NCI-H748 (cell line): ENCODE measurements at regions not wholly inside any gene's neighbourhood (a gene's known extent, or its start where the extent isn't known, plus 50 kb on each side); places are given as distances from the start of the nearest gene placed in this dataset.
"Not testable (repeated sequence)": the region's sequence is repeated elsewhere in the genome, so short reads cannot be mapped to it uniquely, and the experiment has no call there.

Experiments
- DNase-seq: peaks from one replicate; lab custom pipeline; 2025; ENCODE audit not compliant: unreplicated experiment; lab: John Stamatoyannopoulos, UW

DNA sequence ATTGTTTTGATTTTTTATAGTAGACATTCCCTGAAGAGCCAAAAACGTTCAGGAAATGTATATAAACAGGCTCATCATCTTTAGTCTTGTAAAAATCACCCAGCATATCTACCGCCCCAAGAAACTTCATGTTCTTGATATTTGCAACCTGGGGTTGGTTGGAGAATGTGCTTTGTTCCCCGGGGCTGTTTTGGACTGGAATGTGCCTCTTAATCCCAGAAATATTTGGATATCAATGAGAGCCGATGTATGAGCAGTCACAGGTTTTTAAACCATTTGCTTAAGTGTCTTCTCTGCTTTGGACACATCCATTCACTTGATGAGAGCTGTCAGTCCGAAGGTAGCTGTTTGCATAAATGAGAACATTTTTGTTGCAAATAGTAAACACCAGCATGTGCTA, 449.7 kb downstream of the PCDH7 start:
- DNase-seq: no peak

DNA sequence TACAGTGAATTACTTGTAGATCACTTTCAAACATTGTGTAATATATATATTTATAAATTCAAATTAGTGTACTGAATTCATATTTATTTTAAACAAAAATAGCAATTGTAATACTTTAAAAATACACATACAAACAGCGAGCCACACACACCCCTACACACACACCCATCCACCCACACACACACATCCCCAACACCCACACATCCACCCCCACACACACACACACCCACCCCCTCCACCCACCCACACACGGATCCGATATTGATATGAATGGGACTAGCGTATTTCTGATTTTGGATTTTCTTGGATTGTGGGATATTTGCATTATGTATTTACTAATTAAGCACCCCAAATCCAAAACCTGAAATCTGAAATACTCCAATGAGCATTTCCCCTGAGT, 451.2 kb downstream of the PCDH7 start:
- DNase-seq: no peak

DNA sequence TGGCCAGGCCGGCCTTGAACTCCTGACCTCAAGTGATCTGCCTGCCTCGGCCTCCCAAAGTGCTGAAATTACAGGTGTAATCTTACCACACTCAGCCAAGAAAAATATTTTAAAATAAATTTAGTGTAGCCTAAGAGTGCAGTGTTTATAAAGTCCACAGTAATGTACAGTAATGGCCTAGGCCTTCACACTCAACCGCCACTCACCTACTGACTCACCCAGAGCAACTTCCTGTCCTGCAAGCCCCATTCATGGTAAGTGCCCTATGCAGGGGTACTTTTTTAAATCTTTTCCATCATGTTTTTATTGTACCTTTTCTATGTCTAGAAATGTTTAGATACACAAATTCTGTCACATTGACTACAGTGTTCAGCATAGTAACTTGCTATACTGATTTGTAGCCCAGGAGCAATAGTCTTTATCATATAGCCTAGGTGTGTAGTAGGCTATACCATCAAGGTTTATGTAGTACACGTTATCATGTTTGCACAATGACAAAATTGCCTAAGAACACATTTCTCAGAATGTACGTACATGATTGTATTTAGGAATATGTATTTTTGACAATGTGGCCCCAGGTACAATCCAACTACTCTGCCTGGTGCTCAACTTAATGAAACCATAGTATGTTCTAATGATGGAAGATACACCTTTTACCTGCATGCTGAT, 455.2 kb downstream of the PCDH7 start:
- DNase-seq: no peak

DNA sequence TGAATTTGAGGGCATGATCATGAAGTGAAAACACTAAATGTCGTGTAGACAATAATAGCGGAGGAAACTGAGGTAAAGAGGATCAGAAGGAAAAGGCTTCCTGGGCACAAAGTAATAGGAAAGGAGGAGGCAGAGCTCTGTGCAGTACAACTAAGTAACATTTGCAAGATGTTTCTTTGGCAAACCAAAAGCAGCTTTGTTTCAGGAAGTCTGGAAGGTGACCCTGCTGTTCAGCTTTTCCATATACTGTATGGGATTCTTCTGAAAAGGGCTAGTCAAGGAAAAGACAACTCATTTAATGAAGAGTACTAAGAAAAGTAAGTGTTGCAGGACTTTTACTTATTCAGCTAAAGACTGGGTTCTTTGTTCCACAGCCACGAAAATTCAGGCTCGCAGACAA, 463.1 kb downstream of the PCDH7 start:
- no peak for DNase-seq

DNA sequence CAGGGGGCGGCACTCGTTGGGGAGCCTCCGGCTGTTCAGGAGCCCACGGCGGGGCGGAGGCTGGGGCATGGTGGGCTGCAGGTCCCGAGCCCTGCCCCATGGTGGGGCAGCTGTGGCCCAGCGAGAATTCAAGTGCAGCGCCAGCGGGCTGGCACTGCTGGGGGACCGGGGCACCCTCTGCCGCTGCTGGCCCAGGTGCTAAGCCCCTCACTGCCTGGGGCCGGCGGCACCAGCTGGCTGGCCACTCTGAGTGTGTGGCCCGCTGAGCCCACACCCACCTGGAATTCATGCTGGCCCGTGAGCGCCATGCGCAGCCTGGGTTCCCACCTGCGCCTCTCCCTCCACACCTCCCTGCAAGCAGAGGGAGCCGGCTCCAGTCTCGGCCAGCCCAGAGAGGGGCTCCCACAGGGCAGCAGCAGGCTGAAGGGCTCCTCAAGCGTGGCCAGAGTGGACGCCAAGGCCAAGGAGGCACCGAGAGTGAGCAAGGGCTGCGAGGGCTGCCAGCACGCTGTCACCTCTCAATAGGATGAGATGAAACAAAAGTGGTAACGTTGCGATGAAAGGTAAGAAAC, 464.9 kb downstream of the PCDH7 start:
- DNase-seq: no peak

DNA sequence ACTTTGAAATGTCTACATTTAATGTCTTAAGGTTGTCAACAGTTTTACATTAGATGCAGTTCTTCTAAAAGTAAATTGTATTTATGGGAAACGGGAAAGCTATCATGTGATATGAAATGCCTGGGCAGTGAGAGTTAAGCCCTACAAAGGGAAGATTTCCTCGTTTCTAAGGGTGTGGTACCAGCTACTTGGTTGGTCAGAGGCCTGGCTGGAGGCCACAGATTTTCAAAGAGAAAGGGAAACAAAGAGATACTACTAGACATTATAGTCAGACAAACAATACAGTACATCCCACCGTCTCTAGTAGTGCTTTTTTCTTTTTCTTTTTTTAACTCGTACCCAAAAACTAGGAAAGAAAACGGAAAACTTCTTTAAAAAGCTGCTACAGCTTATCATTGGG, 467.8 kb downstream of the PCDH7 start:
- peak; percentile 31 for DNase-seq

DNA sequence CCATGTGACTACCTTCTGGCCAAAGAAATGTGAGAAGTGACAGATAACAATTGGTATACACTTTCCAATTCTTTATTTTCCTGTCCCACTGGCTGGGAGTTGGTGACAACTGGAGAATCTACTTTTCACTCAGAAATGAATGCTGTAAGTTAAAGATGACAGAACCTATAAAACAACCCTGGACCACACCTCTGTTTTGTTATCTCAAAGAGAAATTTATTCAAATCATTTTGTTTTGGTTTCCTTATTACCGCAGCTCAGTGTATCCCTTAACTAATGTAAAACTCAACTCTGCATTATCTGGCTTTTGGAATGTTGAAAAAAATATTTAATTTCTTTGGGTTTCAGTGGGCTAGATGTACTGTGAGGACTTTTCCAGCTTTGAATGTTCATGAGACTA, 469.8 kb downstream of the PCDH7 start:
- DNase-seq: no peak

DNA sequence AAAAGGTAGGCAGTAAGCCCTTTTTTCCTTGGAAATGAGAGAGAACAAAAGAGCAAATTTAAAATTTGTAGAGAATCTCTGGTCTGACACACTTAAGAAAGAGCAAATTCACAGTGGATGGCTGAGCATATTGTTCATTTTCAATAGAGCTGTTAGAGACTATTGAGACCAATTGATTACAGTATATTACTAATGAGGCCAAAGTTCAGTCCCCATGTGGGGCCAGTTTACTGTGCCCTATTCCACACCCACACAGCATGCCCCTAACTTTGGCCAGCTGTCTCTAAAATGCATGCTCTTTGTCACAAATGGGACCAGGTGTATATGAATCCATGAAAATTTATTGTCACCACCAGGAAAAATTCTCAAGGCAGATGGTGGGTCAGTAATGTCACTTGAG, 470.5 kb downstream of the PCDH7 start:
- DNase-seq: peak; percentile 34

DNA sequence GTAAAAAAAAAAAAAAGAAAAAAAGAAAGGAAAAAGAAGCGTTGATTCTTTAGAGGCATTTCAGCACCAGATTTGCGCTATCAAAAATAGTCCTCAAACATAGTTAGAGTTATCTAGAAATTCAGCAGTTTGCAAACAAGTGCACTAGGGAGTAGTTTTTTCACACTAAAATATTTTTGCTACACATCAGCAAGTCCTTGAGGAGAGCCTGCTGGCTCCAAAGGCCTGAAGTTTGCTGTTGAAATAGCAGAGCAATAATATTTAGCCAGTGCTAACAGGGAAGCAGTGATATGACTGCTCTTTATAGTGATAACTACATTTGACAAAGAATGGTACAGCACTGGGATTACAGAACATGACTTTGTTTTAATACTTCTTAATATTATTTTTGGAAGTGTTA, 472.2 kb downstream of the PCDH7 start:
- DNase-seq: peak; percentile 28

DNA sequence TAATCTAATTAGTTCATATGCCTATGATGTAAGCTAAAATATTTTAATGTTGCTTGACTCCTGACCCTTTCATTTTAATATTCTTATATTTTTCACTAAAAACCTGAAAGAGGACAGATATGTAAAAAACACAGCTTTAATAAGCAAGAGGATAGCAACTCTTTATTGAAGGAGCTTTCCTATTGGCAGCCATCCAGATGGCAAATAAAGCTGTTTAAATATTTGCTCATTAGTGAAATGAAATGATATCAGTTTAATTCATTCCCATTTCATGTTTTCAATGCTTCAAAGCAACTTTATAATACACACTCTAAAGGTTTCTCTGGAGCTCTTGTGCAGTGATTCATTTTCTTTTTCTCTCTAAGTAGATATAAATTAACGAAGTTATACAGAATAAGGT, 473.4 kb downstream of the PCDH7 start:
- peak; percentile 83 for DNase-seq

DNA sequence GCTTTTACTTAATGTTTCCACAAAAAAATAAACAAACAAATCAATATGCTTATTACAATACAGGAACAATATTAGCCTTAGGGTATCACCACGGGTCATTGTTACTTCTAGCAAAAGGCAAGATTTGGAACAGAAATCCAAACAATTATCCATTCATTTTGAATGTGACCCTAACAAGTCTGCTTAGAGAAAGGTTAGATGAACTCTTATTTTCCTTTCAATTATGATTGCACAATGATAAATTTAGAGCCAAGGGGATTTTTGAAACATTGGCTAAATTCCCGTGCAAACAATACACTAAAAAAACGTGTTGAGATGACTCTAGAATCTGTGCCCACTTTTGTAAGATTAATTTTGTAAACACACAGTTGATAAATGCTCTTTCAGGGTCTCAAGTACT, 474.7 kb downstream of the PCDH7 start:
- DNase-seq: peak; percentile 95

DNA sequence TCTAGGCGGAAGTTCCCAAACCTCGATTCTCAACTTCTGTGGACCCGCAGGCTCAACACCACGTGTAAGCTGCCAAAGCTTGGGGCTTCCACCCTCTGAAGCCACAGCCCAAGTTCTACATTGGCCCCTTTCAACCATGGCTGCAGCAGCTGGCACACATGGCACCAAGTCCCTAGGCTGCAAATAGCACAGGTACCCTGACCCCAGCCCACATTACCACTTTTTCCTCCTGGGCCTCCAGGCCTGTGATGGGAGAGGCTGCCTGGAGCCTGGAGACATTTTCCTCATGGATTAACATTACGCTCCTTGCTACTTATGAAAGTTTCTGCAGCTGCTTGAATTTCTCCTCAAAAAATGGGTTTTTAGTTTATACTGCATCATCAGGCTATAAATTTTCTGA, 479.5 kb downstream of the PCDH7 start:
- DNase-seq: no peak

DNA sequence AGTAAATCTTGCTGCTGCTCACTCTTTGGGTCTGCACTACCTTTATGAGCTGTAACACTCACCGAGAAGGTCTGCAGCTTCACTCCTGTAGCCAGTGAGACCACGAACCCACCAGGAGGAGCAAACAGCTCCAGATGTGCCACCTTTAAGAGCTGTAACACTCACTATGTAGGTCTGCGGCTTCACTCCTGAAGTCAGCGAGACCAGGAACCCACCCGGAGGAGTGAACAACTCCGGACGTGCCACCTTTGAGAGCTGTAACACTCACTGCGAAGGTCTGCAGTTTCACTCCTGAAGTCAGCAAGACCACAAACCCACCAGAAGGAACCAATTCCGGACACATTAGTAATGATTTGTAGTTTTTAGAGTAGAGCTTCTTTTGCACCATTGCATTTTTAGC, 481.9 kb downstream of the PCDH7 start:
- DNase-seq: not testable (repeated sequence)

DNA sequence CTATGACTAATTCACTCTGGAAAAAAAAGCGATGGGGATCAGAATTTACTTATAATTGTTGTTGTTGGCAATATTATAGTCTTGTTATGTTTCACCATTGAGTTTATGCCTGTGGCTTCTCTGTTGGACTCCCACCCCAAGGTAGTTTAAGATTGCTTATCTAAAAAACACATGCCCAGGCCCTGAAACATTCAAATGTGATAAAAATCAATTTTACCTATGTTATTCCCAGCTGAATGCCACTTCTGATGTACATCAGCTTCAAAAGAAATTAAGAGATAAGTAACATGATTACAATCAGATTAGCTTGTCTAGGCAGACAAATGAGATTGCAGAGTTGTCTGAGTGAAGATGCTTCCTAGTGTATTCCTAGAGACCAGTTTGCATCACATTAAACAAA, 484.7 kb downstream of the PCDH7 start:
- DNase-seq: no peak

DNA sequence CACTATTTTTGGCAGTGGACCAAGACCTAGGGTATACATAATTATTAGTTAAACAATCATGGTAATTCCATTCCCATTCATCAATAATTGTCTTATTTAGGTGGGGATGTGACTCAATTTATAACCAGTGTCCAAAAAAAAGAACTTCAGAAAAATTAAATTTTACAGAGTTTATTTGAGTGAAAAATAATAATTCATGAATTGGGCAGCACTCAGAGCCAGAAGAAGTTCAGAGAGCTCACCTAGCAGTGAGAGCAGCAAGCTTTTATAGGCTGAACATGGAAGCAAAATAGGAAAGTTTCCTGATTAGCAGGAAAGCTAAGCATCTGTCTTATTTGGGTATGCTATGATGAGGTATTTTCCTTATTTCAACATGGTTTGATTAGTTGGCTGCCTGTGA, 500.8 kb downstream of the PCDH7 start:
- DNase-seq: peak; percentile 15

DNA sequence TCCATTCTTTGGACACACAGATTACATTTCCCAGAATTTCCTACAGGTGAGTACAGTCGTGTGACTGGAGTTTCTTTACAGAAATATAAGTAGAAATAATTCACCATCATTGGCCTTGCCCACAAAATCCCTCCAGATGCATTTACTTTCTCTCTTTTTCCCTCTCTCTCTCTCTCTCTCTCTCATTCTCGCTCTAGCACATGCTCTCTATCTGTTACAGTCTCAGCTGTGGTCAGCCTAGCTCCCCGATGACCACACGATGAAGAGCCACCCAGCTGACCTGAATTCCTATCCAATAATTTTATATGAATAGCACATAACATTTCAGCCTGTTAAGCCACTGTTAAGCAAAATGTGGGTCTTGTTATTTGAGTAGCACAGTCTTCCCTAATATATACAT, 507.9 kb downstream of the PCDH7 start:
- no peak for DNase-seq

DNA sequence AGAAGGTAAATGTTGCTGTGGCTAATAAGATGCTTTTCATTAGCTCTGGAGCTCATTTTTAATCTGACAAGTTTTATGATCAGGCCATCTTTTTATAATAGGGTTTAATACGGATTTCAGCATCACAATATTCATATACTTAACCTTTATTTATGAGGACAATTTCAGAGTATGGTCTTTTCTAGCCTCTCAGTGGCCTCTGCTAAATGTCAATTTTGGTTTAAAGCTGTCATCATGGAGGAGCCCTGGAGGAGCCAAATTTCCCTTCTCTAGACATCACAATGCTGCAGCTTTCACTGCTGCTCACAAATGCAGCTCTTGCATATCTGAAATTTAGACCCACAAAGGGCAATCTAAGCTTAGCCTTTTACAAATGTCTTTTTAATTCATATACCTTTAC, 510.4 kb downstream of the PCDH7 start:
- DNase-seq: no peak

DNA sequence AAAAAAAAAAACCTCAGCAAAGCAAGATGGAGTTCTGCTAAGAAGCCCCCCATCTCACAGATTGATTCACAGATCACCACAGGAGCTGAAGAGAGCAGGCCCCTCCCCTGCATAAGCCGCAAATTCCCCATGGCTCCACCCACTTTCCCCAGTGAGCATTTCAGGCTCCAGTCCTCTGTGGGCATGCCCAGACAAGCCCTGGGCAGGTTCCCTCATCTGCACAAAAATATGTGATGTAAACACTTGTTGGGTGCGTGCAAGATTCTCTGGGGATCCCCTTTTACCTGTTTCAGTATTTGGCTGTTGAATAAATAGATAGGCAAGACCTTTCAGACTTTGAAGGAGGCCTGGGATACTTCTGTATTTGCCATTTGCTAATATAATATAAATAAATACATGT, 514.3 kb downstream of the PCDH7 start:
- DNase-seq: peak; percentile 10

DNA sequence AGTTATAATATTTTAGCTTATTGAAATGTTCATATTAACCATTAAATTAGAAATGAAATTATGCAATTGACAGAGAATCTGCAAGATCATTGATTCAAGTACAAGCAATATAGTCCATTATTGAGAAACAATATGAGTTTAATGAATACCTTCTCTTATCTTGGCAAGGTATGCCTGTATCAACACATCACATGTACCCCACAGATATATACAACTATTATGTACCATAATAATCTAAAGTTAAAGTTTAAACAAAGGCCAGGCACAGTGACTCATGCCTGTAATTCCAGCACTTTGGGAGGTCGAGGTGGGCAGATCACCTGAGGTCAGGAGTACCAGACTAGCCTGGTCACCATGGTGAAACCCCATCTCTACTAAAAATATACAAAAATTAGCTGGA, 514.7 kb downstream of the PCDH7 start:
- DNase-seq: no peak

DNA sequence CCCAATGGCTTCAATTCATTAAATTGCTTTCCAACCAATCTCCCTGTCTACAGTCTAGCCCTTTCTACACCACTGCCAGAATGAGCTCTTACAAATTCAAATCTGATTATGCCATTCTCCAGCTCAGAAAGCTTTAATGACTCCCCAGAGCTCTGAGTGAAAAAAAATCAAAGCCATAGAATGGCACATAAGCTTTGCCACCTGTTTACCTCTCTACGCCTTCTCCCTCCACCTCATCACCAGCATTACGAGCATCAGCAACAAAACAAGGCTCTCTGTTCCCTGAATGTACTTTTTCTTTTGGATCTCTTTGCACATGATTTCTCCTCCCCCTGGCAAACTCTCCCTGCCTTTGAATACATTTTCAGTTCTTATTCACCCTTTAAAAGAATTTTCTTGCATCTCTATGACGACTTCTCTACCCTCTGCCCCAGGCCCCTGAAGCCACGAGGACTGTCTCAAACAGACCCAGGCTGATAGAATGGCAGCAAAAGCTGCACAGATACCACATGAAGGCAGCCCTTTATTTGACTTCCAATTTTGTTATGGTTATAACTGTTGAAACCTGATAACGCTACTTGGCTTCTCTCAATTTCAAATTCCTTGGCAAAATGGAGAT, 516.0 kb downstream of the PCDH7 start:
- DNase-seq: no peak

DNA sequence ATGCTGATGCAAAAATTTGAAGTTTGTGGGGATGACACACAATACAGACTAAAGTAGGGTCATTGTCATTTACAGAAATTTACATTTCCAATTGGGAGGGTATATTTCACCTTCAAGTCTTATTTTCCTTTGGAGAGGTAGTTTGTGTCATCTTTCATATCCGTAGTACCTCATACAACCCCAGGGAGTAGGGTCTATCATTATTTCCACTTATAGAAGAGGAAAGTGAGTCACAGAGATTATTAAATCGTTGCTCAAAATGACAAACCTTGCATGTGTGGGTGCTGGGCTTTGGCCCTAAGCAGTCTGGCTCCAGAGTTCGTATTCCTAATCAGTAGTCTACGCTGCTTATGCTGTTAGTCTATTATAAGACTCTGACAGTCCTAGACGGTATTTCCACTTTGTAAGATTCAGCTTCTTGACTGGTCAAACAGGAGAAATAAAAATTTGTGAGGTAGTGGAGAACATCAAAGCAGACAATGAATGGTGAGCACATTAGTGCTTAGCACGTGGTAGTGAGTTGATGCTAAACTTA, 516.5 kb downstream of the PCDH7 start:
- DNase-seq: no peak

DNA sequence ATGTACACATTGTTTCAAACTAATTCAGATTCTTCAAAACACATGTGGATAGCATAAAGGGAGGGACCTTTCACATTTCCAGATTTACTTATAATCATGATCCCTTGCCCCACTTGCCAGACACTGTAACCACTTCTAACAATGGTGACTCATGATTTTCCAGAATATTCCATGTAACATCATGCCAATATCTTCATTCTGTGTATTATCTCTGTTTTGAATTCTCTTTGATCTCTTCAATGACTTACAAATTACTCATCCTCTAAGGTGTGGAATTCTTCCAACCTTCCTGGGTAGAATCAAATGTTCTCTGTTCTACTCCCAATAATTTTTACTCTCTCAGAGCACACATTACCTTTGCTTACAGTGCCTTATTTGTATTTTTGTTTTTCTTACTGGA, 517.1 kb downstream of the PCDH7 start:
- no peak for DNase-seq

DNA sequence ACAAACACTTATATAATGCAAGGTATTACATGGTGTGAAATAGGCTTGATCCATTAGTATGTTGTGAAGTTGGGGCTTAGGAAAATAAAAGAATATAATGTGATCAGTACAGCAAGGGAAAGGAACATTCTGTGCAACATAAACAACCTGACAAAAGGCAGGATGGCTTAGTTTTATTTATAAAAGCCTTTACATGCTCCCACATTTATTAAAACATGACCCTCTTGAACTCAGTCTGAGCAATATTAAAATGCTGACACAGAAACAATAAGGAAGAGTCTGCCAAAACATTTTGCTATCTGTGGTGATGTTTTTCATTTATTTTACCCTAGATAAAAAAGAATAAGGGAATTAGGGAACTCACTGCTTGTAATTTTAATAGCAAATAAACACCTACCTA, 519.7 kb downstream of the PCDH7 start:
- DNase-seq: no peak
